GM10248 (cell line): ENCODE measurements at regions not wholly inside any gene's neighbourhood (a gene's known extent, or its start where the extent isn't known, plus 50 kb on each side); places are given as distances from the start of the nearest gene placed in this dataset.
"Not testable (repeated sequence)": the region's sequence is repeated elsewhere in the genome, so short reads cannot be mapped to it uniquely, and the experiment has no call there.

Experiments used
- CTCF ChIA-PET: fragments of 300-600 bp; sonication (Branson Sonifier 250); formaldehyde crosslinking; extraction: SDS; loops from one replicate; lab custom pipeline; 2021; ENCODE audit warnings: antibody characterized with exemption; lab: Yijun Ruan, JAX
- POLR2A ChIA-PET: fragments of 350-650 bp; sonication (Branson Sonifier 250); formaldehyde crosslinking; extraction: SDS; loops from one replicate; lab custom pipeline; 2020; ENCODE audit warnings: antibody characterized with exemption; lab: Yijun Ruan, JAX
- DNase-seq: peaks from one replicate; pipeline ENCODE4 v3.0.0; 2012; ENCODE audit errors: extremely low spot score
- CTCF ChIP-seq: IDR thresholded peaks from 2 replicates; pipeline ENCODE4 v1.5.1; 2012; ENCODE audit warnings: mild to moderate bottlenecking, low read depth; ENCODE audit errors: extremely low read depth, missing control alignments, control extremely low read depth

- ChIA-PET POLR2A (no interaction called here), CTCF (interaction anchor here (1.3 kb wide), 1 partner anchor 10 kb away, joined by 3 read pairs; no protein-coding TSS in a partner anchor)
- DNase-seq, result no peak
- TF ChIP-seq CTCF, result no peak
These were observed 133.9 kb upstream of the BMAL1 start for GRCh38 chr11:13143486-13144297.

- ChIA-PET CTCF (no interaction called here), POLR2A (no interaction called here)
- no peak for DNase-seq
- TF ChIP-seq CTCF, result no peak
These were observed 132.1 kb upstream of the BMAL1 start for GRCh38 chr11:13145461-13145860.

GRCh38 chr11:13149991-13150390 lies 127.6 kb upstream of the BMAL1 start:
- TF ChIP-seq CTCF, result no peak
- ChIA-PET CTCF (interaction anchor here (1.0 kb wide), 1 partner anchor 13 kb away, joined by 3 read pairs; no protein-coding TSS in a partner anchor), POLR2A (no interaction called here)
- no peak for DNase-seq

- POLR2A ChIA-PET, result no interaction called here
These were observed 127.1 kb upstream of the BMAL1 start for GRCh38 chr11:13150487-13150886.

GRCh38 chr11:13152264-13152663 lies 125.3 kb upstream of the BMAL1 start:
- TF ChIP-seq CTCF, result no peak
- CTCF ChIA-PET, result interaction anchor here (0.6 to 1.2 kb wide), 3 partner anchors 12 to 863 kb away, joined by 3 read pairs; no protein-coding TSS in a partner anchor
- DNase-seq, result no peak
- POLR2A ChIA-PET, result no interaction called here

More at GRCh38 chr11:13150487-13150886, 127.1 kb upstream of the BMAL1 start:
- CTCF ChIA-PET, result interaction anchor here (1.0 kb wide), 1 partner anchor 14 kb away, joined by 3 read pairs; no protein-coding TSS in a partner anchor
- TF ChIP-seq CTCF, result no peak
- DNase-seq, result no peak

GRCh38 chr11:13152736-13153541 lies 124.7 kb upstream of the BMAL1 start:
- POLR2A ChIA-PET, result no interaction called here
- no peak for TF ChIP-seq CTCF
- no peak for DNase-seq
- CTCF ChIA-PET, result interaction anchor here (0.8 to 1.2 kb wide), 2 partner anchors 12 to 17 kb away, joined by 3 read pairs; no protein-coding TSS in a partner anchor

GRCh38 chr11:13154374-13154773 lies 123.2 kb upstream of the BMAL1 start:
- DNase-seq, POLR2A ChIA-PET: not testable (repeated sequence)
- CTCF ChIA-PET, result interaction anchor here (1.1 kb wide), 1 partner anchor 12 kb away, joined by 3 read pairs; no protein-coding TSS in a partner anchor
